ENCODE measurements at regions not wholly inside any gene's neighbourhood (a gene's known extent, or its start where the extent isn't known, plus 50 kb on each side); places are given as distances from the start of the nearest gene placed in this dataset.

GRCh38 chr3:5732081-5732480 is 544.6 kb downstream of the EDEM1 start:
- TF ChIP-seq CTCF (IDR thresholded peaks at IDR 0.05) = no peak
- no peak for TF ChIP-seq POLR2A (IDR thresholded peaks at IDR 0.05)
- no peak for TF ChIP-seq EP300 (IDR thresholded peaks at IDR 0.05)
- no peak for TF ChIP-seq POLR2AphosphoS5 (IDR thresholded peaks at IDR 0.05)
